MM.1S (cell line): ENCODE measurements at regions not wholly inside any gene's neighbourhood (a gene's known extent, or its start where the extent isn't known, plus 50 kb on each side); places are given as distances from the start of the nearest gene placed in this dataset.

ENCODE experiments used
- EZH2 ChIP-seq: fragments of 300-600 bp; sonication (generic); optimal IDR thresholded peaks from 2 replicates; pipeline ENCODE3; 2017; ENCODE audit warnings: low read depth, mild to moderate bottlenecking, antibody characterized with exemption, low read length, mixed read lengths
- EZH2phosphoT487 ChIP-seq: fragments of 300-600 bp; sonication (generic); IDR thresholded peaks from 2 replicates; pipeline ENCODE4 v1.6.1; 2018; ENCODE audit warnings: antibody characterized with exemption, low read length
- TF ChIP-seq, protein P1 (sequence below): fragments of 300-600 bp; sonication (generic); IDR thresholded peaks from 2 replicates; pipeline ENCODE4 v1.5.1; 2016; ENCODE audit warnings: antibody characterized with exemption, low read length, mixed read lengths

DNA sequence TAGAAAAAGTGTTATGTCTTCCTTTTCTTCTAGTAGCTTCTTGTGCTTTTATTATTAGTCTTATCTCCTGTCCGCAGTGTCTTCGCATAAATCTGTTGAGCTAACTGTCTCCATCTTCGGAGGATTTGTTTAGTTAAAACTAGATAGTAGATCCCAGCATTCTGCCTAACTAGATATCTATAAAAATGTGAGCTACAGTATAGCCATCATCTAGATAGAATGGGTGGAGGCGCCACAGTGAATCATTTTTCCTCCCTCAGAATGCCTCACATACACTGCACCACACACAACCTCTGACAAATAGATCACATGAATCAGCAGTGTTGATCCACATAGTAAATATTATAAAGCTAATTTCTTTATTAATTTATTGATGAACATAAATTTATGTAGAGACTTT, 220.3 kb upstream of the GAS1 start:
- TF ChIP-seq, protein P1, sequence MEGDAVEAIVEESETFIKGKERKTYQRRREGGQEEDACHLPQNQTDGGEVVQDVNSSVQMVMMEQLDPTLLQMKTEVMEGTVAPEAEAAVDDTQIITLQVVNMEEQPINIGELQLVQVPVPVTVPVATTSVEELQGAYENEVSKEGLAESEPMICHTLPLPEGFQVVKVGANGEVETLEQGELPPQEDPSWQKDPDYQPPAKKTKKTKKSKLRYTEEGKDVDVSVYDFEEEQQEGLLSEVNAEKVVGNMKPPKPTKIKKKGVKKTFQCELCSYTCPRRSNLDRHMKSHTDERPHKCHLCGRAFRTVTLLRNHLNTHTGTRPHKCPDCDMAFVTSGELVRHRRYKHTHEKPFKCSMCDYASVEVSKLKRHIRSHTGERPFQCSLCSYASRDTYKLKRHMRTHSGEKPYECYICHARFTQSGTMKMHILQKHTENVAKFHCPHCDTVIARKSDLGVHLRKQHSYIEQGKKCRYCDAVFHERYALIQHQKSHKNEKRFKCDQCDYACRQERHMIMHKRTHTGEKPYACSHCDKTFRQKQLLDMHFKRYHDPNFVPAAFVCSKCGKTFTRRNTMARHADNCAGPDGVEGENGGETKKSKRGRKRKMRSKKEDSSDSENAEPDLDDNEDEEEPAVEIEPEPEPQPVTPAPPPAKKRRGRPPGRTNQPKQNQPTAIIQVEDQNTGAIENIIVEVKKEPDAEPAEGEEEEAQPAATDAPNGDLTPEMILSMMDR: no peak
- TF ChIP-seq EZH2phosphoT487: no peak
- TF ChIP-seq EZH2: no peak
